ENCODE measurements at regions not wholly inside any gene's neighbourhood (a gene's known extent, or its start where the extent isn't known, plus 50 kb on each side); places are given as distances from the start of the nearest gene placed in this dataset.
"Not testable (repeated sequence)": the region's sequence is repeated elsewhere in the genome, so short reads cannot be mapped to it uniquely, and the experiment has no call there.

- in situ Hi-C loops (cut with MboI; ENCODE audit: low sequenced_read_pairs): no loop called here
These were observed 185.0 kb upstream of the HS6ST1 start for GRCh38 chr2:128503399-128504245.

DNA sequence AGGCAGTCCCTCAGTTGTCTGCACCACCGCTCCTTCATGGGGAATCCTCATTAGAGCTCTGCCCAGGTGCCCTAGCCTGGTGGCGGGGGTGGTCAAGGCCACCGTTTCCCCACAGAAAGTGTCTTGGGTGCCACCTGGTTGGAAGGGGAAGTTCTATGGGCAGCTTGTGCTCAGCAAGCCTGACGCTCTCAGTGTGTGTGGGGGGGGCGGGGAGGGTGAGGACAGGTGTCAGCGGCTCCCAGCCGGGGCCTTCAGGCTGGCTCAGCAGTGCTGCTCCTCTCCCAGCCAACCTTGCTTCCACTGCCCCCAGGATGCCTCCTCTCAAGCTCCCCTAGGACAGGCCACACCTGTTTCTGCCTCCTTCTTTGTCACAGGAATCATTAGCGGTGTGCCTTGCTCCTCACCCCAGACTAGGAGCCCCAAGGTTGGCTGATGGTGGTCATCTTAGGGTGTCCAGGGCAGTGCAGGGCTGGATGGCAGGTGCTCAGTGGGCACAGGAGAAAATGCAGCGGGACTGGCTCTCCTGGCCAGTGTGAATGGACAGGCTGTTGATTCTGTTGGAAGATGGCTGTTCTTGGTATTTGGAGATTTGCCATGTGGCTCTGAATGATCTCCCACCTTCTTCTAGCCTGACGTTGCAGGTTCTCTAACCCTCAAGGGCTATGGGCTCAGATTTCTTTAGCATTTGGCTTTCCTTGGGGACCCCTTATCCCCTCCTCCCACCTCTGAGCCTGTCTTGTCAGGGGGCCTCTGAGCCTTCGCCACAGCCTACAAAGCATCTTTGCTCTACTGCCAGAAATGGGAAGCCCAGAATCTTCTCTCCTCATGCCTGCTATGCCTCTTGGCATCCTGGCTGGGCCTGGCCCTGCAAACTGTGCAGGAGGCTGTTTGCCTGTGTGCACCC lies 185.8 kb upstream of the HS6ST1 start:
- in situ Hi-C loops (cut with MboI; ENCODE audit: low sequenced_read_pairs): no loop called here

- in situ Hi-C loops (cut with MboI; ENCODE audit: low sequenced_read_pairs): no loop called here
These were observed 186.5 kb upstream of the HS6ST1 start for GRCh38 chr2:128505150-128505490.

DNA sequence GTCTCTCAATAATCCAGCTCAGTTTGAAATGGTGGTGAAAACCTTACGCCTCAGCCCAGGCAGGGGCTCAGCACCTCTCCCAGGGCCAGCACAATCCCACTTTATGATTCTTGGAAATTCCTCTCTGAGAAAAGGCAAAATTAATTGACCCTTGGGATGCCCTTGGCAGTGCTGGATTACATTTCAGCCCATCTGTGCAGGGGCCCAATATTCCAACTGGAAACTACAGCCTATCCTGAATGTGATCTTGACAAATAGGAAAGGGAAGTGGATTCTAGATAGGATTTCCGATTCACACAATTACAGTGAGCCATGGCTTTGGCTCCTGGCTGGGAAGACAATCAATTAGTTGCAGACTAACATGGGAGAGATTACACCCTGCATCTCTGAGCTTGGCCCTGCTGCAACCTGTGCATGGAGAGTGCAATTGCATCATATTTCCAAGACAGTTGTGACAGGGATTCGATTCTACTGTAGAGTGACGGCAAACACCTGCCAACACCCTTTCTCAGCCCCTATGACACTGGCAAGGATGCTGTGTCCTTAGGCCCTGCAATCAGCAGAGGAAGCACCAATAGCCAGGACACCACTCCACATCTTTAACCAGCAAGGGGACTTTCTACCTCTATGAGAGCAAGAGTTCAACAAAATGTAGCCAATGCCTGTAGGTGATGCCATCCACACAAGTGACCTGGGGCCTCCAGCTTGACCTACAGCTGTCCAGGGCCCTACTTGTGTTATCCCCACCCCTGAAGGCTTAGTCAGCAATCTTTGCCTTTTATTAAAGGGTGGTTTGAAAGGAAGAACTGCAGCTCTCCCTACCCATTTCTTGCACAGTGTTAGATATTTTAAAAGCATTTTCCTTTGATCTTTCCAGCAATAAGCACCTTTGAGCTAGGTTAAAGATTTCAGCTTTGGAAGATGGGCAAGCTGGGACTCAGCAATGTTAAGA lies 187.2 kb upstream of the HS6ST1 start:
- in situ Hi-C loops (cut with MboI; ENCODE audit: low sequenced_read_pairs): no loop called here

DNA sequence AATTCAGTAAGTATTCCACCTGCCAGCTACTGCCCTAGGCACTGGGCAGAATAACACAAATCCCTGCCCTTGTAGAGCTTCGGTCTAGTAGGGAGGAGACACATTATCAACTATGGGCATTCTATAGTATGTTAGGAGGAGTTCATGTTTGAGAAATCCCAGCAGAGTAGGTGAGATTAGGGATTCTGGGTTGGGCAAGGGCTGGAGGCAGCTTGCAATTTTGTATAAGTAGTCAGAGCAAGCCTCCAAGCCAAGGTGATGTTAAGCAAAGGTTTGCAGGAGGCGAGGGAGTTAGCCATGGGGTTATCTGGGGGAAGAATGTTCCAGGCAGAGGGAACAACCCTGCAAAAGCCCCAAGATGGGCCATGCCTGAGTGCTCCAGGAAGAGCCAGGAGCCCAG lies 187.9 kb upstream of the HS6ST1 start:
- in situ Hi-C loops (cut with MboI; ENCODE audit: low sequenced_read_pairs): no loop called here

- in situ Hi-C loops (cut with MboI; ENCODE audit: low sequenced_read_pairs): no loop called here
These were observed 192.2 kb upstream of the HS6ST1 start for GRCh38 chr2:128510701-128511397.

DNA sequence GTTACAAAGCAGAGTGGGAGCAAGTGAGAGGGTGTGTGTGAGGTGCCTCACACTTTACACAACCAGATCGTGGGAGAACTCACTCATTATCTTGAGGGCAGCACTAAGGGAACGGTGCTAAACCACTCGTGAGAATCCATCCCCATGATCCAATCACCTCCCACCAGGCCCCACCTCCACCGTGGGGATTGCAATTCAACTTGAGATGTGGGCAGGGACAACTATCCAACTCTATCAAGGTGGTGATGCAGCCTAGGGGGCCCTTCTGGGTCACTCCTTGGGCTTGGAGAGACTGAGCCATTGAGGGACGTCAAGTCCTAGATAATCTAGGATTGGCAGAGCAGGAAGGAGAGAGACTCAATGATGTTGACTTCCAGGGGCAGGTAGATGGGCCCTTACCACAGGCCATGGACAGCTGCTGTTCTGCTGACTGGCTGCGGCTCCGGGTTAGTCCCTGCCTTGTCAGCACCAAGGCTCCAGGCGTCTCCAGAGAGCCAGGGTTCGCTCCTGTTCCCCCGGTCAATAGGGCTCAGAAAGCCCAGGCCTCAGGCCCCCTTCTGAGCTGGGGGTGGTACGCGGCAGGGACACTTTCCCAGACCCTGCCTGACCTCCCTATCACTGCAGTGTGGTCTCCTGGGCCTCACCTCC lies 193.2 kb upstream of the HS6ST1 start:
- in situ Hi-C loops (cut with MboI; ENCODE audit: low sequenced_read_pairs): no loop called here

- in situ Hi-C loops (cut with MboI; ENCODE audit: low sequenced_read_pairs): no loop called here
These were observed 193.9 kb upstream of the HS6ST1 start for GRCh38 chr2:128512379-128513115.

DNA sequence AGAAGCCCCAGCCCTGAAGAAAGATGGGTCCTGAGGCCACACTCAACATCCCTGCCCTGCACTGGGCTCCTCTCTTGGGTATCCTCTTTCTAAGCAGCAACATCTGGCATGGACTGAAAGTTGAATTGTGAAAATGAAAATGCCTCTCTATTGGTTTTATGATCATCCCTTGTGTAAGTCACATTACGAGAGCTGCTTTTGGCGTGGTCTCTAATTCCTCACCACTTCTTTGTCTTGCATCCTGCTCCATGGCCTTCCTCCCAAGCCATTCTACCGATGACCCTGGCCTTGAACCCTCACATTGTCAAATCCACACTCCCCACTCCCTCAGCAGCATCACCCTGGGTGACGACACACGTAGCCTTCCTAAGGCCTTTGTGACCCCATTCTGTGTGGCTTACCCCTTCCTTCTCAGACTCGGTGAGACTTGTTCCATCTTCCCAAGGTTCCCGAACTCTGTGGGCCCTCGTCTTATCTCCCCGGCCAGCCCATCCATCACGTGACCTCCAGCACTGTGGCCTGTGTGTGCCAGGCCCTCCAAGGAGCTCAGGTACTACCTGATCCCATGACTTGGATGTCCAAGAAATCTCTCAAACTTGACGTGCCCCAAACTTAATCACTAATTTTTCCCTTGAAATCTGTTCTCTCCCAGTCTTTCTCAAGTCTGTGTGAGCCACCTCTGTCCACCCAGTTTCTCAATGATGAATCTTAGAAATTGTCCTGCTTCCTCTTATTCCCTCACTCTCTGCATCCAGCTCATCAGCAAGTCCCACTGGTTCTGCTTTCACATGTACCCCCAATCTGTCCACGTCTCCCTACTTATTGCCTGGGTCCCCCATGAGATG lies 194.7 kb upstream of the HS6ST1 start:
- in situ Hi-C loops (cut with MboI; ENCODE audit: low sequenced_read_pairs): no loop called here

GRCh38 chr2:128513961-128514283 lies 195.3 kb upstream of the HS6ST1 start:
- in situ Hi-C loops (cut with MboI; ENCODE audit: low sequenced_read_pairs): no loop called here

DNA sequence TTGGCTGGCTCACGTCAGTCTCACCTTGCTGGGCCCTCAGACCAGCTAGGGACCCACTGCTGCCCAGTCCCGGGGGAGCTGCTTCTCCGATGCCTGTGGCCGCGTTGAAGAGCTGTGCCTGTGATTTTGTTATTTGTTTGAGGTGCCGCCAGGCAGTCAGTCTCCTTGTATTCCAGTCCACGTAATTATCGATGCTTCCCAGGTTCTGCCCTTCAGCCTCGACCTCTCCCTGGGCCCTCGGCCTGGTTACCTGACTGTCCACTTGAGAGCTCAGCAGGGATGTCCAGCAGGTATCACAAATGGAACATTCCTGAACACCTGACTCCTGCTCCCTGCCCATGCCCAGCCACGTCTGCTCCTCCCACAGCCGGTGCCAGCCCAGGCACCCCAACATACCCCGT lies 195.9 kb upstream of the HS6ST1 start:
- in situ Hi-C loops (cut with MboI; ENCODE audit: low sequenced_read_pairs): no loop called here

DNA sequence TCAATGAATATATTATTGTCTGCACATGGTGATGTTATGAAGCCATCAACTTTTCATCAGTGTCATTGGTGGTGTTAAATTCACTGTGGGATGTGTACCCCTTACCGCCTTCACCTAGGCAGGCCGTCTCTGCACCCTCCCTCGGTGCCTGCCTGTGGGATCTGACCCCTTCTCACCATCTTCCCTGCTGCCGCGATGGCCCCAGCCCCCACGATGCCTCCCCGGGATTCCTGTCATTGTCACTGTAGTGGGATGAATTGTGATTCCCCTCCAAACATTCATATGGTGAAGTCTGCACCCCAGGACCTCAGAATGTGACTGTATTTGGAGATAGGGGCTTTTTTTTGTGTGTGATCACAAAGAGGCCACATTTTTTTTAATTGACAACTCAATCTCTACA lies 198.3 kb upstream of the HS6ST1 start:
- in situ Hi-C loops (cut with MboI; ENCODE audit: low sequenced_read_pairs): no loop called here

DNA sequence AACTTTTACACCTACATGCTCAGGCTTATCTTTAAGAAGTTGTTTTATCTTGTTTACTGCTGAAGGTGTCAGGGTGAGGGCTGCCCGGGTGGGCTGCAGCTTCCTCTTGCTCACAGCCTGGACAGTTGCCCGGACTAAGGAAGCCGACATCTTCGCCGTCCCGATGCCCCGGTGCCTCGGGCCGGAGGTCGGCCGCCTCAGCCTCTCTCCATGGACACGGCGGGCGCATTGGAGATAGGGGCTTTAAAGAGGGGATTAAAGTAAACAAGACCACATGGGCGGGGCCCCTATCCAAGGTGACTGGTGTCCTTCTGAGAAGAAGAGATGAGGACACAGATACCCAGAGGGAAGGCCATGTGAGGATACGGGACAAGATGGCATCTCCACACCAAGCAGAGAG lies 200.4 kb upstream of the HS6ST1 start:
- in situ Hi-C loops (cut with MboI; ENCODE audit: low sequenced_read_pairs): not testable (repeated sequence)

- in situ Hi-C loops (cut with MboI; ENCODE audit: low sequenced_read_pairs): no loop called here
These were observed 201.0 kb upstream of the HS6ST1 start for GRCh38 chr2:128519517-128520215.

DNA sequence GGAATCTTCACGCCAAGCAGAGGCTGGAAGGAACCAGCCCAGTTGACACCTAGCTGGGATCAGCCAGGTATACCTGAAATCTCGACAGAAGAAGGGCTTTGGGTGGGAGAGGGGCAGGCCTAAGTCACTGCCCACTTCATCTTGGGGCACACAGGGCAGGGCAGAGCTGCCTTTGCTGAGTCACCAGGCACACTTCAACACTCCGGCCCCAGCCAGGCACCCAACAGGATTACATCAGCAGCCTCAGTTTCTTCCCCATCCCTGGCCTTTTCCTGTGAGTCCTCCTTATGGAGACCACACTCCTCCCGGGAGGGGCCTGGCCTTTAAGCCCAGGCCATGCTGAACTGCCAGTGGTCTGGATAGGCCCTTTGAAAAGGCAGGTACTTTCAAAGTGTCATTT lies 201.7 kb upstream of the HS6ST1 start:
- in situ Hi-C loops (cut with MboI; ENCODE audit: low sequenced_read_pairs): no loop called here

DNA sequence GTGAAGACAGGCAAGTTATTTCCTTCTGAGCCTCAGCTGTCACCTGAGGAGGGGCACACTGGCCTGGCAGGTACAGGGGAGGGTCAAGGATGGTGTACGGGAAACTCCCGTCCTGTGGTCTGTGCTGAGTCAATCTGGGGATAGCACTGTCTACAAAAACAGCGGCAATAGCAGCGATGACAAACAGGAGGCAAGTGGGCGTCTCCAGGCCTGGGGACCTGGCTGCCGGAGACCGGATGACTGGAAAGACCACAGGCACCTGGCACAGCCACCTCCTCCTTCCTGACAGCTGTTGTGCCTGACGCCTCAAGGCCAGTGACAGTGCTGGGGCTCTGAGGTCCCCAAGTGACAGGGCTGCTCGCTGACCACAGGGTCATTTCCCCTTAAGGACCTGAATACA lies 202.1 kb upstream of the HS6ST1 start:
- in situ Hi-C loops (cut with MboI; ENCODE audit: low sequenced_read_pairs): no loop called here

DNA sequence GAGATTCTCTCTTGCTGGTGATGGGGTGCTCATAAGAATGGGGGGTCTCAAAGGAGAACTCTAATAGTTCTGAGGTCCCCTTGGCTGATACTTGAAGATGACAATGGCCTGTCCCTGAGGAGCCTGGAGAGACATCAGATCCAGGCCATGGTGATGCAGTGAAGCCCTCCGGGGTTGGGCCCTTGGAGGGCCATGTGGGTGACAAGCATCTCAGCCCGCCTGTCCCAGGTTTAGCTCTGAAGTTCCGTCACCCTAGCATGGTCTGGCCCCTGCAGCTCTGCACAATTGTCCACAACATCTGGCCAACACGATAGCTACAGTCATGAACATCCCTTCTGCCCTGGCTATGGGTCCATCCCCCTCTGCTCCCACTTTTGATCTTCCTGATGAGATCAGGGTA lies 202.8 kb upstream of the HS6ST1 start:
- in situ Hi-C loops (cut with MboI; ENCODE audit: low sequenced_read_pairs): no loop called here

GRCh38 chr2:128522829-128523228 lies 204.2 kb upstream of the HS6ST1 start:
- in situ Hi-C loops (cut with MboI; ENCODE audit: low sequenced_read_pairs): no loop called here

All from HL-60/S4 treated with retinoic acid at 250 ng/mL for 4 days and 3 days (cell line).